Lower lobe of right lung (tissue), 2 donors: ENCODE measurements at regions not wholly inside any gene's neighbourhood (a gene's known extent, or its start where the extent isn't known, plus 50 kb on each side); places are given as distances from the start of the nearest gene placed in this dataset.

ENCODE experiments used
- ATAC-seq, 2 donors: fragments of 200-7000 bp; cut with Tn5 transposase; one replicate each; pipeline ENCODE4 v1.9.1; 2020 to 2022; ENCODE audit warnings: mild to moderate bottlenecking in 2 of 2, moderate library complexity in 2 of 2
- DNase-seq: peaks from one replicate; pipeline ENCODE4 v3.0.0-alpha.2; 2020
- H3K27ac ChIP-seq: fragments of 200-600 bp; one replicate; pipeline ENCODE4 v1.8.0; 2022
- H3K27me3 ChIP-seq: fragments of 200-600 bp; one replicate; pipeline ENCODE4 v1.8.0; 2022; ENCODE audit warnings: low read depth
- H3K36me3 ChIP-seq: fragments of 200-600 bp; one replicate; pipeline ENCODE4 v1.8.0; 2022; ENCODE audit warnings: mild to moderate bottlenecking
- H3K4me1 ChIP-seq: fragments of 200-600 bp; one replicate; pipeline ENCODE4 v1.8.0; 2022
- H3K4me3 ChIP-seq: fragments of 200-600 bp; one replicate; pipeline ENCODE4 v1.8.0; 2022; ENCODE audit warnings: mild to moderate bottlenecking
- H3K9me3 ChIP-seq: fragments of 200-600 bp; one replicate; pipeline ENCODE4 v1.8.0; 2022
- CTCF ChIP-seq: fragments of 200-600 bp; IDR thresholded peaks from one replicate; pipeline ENCODE4 v1.8.0; 2022; ENCODE audit warnings: antibody characterized with exemption, mild to moderate bottlenecking
- intact Hi-C: fragments of 100-400 bp; cut with DNase I; formaldehyde crosslinking; loops from one replicate; pipeline ENCODE4 v1.11.0; 2022
- donor health status: DM: no; HTN: yes; CAD: no; lungs with severe emphysema.

DNA sequence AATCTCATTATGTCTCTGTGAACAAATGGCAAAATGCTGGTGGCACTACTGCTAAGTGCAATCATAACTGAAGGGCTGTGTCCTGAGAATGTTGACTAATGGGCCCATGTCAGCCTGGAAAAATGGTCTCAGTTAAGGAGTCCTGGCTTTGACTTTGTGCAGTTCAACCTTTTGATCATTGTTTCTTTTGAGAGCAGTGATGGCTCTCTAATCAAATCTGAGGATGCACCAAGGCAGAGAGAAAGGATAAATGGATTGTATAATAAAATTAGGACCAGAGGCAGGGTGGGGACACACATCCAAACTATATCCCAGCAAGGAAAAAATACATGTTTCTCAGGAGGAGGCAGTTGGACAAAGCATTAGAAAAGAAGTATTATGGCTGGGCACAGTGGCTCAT lies 59.6 kb upstream of the SYN3 start:
- Histone ChIP-seq H3K4me3 (no peak overlapping the region), H3K36me3 (no peaks in the 10 kb centered on the region), H3K9me3 (no peaks in the 10 kb centered on the region), H3K4me1 (no peaks in the 10 kb centered on the region), H3K27me3 (no peaks in the 10 kb centered on the region), H3K27ac (no peak overlapping the region)
- DNase-seq = no peak
- TF ChIP-seq CTCF = no peak
- intact Hi-C loops = no loop called here
- no peak for ATAC-seq

DNA sequence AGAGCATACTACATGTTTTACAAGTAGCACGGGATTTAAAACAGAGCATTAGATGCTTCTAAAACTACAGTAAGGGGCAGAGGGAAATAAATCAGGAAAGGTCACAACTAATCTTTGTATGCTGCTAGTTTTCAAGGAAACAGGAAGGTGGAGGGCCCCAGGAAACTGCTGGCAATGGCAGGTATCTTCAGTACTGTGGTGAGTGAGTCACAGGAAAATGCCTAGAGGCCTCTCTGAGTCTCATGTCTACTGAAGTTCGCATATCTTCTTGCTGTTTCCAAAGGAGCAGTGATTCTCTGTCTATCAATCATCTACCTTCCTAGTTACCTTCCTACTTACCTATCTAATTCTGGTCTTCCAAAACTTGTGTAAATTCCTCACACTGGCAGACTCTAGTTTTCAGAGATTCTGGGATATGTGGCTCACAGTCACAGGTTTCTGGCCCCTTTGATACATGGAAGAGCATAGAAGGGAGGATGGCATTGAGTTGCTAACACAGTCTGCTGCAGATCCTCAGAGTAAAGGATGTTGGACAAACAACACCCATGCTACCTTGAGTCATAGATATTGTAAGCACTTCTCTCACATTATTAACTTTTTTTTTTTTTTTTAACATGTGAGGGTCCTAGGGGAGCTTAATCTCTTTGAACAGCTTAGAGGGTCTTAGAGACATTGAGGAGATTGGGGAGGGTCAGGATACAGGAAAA lies 58.8 kb upstream of the SYN3 start:
- H3K36me3 ChIP-seq = no peaks in the 10 kb centered on the region
- intact Hi-C loops = no loop called here
- H3K27me3 ChIP-seq = no peaks in the 10 kb centered on the region
- no peak for DNase-seq
- no peak overlapping the region for H3K4me3 ChIP-seq
- no peak overlapping the region for H3K27ac ChIP-seq
- no peaks in the 10 kb centered on the region for H3K9me3 ChIP-seq
- no peak for ATAC-seq
- TF ChIP-seq CTCF = no peak
- no peaks in the 10 kb centered on the region for H3K4me1 ChIP-seq

- ATAC-seq (no peak), DNase-seq (no peak)
- Histone ChIP-seq H3K9me3 (no peaks in the 10 kb centered on the region), H3K27ac (no peak overlapping the region), H3K4me3 (no peak overlapping the region), H3K4me1 (no peaks in the 10 kb centered on the region), H3K36me3 (no peaks in the 10 kb centered on the region), H3K27me3 (no peaks in the 10 kb centered on the region)
- TF ChIP-seq CTCF = no peak
- intact Hi-C loops = no loop called here
These were observed 56.4 kb upstream of the SYN3 start for GRCh38 chr22:33114565-33114964.

DNA sequence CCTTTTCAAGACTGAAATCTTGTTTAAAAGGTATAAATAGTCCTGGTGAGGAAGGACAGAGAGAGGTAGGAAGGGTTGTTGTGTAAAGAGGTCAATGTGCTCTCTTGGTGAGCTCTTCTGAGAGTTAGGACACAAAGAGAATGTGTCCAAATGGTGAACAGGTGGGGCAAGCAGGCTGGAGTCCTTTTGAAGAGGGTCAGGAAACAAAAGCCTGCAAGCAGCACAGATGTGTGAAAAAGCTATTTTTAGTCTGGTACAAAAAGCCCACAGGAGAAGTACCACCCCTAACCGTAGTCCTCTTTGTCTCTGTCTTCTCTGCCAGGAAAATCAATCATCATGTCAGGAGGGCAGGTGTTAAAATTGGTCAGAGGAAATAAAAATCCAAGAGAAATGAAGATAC lies 54.4 kb upstream of the SYN3 start:
- ATAC-seq (no peak), DNase-seq (no peak)
- Histone ChIP-seq H3K27ac (no peak overlapping the region), H3K36me3 (no peaks in the 10 kb centered on the region), H3K9me3 (no peaks in the 10 kb centered on the region), H3K27me3 (no peaks in the 10 kb centered on the region), H3K4me3 (no peak overlapping the region), H3K4me1 (no peaks in the 10 kb centered on the region)
- intact Hi-C loops = no loop called here
- TF ChIP-seq CTCF = no peak

DNA sequence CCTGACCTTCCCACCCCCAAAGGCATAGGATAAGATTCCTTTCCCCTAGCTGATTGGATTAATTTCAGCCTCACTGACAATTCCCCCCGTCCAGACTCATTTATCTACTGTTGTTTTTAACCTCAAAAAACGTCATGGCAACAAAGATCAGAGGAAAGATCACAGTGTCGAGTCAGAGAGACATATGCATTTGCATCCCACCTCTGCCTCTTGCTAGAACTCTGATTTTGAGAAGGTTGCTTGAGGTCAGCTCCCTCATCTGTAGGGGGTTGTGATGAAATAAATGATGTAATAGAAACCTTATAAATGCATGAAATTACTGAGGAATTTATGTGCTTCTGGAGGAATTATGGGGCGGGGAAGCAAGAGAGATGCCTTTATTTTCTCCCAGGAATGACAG lies 53.3 kb upstream of the SYN3 start:
- H3K27me3 ChIP-seq = no peaks in the 10 kb centered on the region
- no peaks in the 10 kb centered on the region for H3K9me3 ChIP-seq
- no peak for TF ChIP-seq CTCF
- no peak overlapping the region for H3K27ac ChIP-seq
- ATAC-seq = no peak
- no peak for DNase-seq
- H3K36me3 ChIP-seq = no peaks in the 10 kb centered on the region
- intact Hi-C loops = no loop called here
- no peak overlapping the region for H3K4me3 ChIP-seq
- H3K4me1 ChIP-seq = no peaks in the 10 kb centered on the region
